GM21526 (cell line): ENCODE measurements at regions not wholly inside any gene's neighbourhood (a gene's known extent, or its start where the extent isn't known, plus 50 kb on each side); places are given as distances from the start of the nearest gene placed in this dataset.
"Not testable (repeated sequence)": the region's sequence is repeated elsewhere in the genome, so short reads cannot be mapped to it uniquely, and the experiment has no call there.

Experiments used
- ATAC-seq: cut with Tn5 transposase; IDR thresholded peaks from one replicate; pipeline ENCODE4 v1.9.1; 2021; ENCODE audit warnings: moderate library complexity; ENCODE audit not compliant: unreplicated experiment, low FRiP score

DNA sequence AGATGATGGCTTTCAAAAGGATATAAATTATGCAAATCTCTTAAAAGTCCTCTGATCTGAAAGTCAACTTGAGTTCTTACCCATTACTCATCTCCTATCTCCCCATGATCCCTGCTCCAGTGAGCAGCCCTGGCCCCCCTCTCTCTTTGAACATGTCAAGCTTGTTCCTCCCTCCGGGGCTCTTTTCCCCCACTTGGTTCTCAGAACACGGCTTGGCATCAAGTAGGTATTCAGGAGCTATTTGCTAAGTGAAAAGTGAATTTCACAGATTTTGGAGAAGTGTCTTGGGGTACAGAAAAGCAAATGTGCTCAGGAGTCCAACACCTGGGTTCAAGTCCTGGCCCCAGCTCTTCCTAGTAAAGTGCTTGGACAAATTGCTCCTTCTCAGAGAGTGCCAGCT, 98.3 kb upstream of the CTBP2 start:
- no peak for ATAC-seq

DNA sequence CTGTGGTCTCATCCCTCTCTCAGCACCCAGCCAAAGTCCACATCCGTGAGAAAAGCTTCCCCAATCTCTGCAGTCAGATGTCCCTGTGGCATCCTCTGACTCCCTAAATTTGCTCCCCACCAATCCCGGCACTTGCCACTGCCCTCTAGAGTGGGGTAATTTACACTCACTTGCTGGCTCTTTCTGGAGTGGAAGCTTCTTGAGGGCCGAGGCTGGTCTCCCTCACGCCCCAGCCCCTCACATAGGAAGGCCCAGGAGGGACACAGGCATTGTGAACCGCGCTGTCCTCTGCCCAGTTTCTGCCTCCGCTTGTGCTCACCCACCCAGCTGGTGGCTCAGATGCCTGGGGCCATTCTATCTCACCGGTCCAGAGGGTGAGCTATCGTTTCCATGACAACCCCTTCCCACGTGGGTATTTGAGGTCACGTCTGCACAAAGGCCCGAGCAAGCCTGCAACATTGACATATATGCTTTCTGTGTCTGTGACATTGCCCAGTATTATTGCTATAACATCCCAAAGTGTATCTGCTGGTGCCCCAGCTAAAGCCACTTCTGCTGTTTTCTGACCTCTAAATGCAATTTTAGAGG, 97.3 kb upstream of the CTBP2 start:
- no peak for ATAC-seq

DNA sequence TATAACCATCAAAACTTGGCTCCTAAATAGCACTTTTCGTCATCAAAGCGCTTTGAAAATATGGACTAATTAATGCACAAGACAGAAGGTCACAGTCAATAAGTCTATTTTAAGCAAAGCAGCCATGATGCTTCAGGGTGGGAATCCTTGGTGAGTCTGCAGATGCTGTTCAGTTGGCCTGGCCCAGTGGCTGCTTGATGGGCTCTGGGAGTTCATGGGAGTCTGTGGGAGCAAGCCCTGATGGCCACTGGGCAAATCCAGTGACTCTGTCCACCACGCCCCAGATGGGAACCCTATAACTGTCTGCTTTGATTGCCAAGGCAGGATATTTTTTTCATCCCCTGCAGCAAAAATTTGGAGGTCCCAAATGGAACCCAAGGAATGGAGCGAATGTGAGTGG, 95.7 kb upstream of the CTBP2 start:
- no peak for ATAC-seq

DNA sequence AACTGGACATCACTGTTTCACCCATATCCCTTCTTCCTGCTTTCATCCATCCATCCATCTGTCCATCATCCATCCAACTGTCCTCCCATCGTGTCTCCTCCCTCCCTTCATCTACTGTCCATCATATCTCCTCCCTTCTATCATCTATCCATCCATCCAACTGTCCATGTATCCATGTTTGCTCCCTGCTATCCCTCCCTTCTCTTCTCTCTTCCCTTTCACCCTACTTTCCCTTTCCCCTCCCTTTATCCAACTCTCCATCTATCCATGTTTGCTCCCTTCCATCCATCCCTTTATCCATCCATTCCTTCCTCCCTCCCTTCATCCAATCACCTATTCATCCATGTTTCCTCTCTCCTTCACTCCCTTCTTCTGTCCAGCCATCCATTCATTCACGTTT, 92.6 kb upstream of the CTBP2 start:
- no peak for ATAC-seq

DNA sequence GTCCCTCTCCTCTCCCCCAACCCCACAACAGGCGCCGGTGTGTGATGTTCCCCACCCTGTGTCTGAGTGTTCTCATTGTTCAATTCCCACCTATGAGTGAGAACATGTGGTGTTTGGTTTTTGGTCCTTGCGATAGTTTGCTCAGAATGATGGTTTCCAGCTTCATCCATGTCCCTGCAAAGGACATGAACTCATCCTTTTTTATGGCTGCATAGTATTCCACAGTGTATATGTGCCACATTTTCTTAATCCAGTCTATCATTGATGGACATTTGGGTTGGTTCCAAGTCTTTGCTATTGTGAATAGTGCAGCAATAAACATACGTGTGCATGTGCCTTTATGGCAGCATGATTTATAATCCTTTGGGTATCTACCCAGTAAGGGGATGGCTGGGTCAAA, 90.5 kb upstream of the CTBP2 start:
- ATAC-seq: not testable (repeated sequence)

DNA sequence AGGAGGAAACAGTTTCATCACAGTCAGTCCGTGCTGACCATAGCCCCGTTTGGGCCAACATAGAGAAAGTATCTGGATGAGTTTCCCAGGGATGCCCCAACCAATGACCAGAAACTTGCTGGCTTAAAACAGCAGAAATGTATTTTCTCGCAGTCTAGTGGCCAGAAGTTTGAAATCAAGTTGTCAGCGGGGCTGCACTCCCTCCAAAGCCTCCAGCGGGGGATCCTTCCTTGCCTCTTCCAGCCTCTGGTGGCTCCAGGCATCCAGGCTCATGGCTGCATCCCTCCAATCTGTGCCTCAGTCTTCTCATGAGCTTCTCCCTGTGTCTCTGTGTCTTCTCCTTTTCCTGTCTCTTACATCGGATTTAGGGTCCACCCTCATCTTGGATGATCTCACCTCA, 89.6 kb upstream of the CTBP2 start:
- no peak for ATAC-seq

DNA sequence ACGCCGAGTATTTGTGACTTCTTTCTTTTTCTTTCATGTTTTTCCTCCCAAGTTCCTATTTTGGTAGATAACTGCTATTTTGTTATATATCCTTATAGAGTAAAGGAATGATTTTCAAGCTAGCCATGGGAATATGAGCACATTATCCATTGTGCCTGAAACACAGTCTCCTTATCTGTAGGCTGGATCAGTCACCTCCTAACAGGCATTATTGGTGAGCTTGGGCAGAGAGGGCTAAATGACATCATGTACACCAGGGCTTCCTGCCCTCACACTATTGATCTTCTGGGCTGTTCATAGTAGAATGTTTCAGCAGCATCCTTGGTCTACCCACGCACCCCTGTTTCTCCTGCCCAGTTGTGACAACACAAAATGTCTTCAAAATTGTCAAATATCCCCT, 88.1 kb upstream of the CTBP2 start:
- ATAC-seq: no peak

DNA sequence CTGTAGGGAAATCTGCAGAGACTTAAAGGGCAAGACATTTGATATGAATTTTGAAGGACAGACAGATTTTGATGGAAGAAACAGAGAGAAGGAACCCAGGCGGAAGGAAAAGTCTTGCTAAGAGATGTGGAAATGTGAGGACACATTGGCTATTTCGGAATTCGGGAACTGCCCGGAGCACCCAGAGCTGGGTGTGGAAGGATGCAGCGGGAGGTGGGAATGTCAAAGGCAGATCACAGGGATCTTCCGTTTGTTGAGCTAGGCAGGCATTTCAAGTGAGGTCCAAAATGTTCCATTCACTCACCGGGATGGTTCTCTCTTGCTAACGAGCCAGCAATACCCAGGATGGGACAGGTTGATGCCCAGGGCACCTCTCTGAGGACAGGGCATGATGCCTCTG, 87.2 kb upstream of the CTBP2 start:
- ATAC-seq: no peak

DNA sequence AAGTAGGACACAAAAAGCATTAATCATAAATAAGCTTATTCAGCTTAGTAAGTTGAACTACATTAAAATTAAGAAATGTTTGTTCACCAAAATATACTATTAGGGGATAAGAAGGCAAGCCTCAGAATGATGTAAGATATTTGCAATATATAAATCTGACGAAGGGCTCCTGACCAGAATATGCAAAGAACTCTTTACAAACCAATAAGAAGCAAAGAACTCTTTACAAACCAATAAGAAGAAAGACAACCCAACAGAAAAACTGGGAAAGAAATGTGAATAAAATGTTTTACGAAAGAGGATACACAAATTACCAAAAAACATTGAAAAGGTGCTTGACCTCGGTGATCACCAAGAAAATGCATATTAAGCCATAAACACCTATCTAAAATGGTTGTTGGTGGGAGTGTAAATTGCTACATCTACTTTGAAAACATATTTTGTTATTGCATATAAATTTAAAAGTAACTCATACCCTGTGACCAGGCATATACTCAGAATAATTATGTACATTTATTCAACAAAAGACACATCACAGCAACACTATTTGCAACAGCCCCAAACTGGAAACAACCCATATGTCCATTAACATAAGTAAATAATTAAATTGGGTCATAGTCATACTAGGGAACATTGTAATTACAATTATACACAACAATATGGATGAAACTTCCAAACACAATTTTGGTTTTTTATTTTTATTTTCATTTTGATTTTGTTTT, 83.3 kb upstream of the CTBP2 start:
- no peak for ATAC-seq

DNA sequence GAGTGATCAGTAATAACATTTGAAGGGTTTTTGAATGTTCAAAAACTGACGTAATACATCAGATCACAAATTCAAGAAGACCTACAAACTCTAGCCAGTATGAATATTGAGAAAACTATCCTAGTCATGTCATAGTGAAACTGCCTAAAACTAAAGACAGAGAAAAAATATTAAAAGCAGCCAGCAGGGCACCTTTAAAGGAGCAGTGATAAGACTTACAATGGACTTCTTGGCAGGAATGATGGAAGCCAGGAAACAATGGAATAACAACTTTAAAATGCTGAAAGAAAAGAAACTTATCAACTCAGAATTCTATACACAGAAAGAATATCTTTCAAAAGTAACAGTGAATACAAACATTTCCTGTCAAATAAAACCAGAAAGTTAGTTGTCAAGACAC, 78.3 kb upstream of the CTBP2 start:
- no peak for ATAC-seq

DNA sequence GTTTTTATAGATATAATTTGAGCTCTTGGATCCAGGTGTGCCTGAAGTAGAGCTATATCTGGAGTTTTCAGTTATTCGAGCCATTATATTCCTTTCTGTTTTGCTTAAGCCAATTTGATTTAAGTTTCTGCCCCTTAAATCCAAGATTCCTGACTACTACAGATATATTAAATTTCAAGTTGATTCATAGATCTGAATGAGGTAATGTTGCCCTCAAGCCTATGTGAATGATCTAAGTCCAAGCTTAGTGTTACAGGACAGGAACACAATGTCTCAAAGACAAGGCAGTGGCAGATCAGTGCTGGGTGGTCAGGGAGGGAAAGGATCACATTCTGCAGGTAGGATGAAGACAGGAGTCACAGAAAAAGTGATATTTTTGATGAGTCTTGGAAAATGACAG, 75.7 kb upstream of the CTBP2 start:
- no peak for ATAC-seq

DNA sequence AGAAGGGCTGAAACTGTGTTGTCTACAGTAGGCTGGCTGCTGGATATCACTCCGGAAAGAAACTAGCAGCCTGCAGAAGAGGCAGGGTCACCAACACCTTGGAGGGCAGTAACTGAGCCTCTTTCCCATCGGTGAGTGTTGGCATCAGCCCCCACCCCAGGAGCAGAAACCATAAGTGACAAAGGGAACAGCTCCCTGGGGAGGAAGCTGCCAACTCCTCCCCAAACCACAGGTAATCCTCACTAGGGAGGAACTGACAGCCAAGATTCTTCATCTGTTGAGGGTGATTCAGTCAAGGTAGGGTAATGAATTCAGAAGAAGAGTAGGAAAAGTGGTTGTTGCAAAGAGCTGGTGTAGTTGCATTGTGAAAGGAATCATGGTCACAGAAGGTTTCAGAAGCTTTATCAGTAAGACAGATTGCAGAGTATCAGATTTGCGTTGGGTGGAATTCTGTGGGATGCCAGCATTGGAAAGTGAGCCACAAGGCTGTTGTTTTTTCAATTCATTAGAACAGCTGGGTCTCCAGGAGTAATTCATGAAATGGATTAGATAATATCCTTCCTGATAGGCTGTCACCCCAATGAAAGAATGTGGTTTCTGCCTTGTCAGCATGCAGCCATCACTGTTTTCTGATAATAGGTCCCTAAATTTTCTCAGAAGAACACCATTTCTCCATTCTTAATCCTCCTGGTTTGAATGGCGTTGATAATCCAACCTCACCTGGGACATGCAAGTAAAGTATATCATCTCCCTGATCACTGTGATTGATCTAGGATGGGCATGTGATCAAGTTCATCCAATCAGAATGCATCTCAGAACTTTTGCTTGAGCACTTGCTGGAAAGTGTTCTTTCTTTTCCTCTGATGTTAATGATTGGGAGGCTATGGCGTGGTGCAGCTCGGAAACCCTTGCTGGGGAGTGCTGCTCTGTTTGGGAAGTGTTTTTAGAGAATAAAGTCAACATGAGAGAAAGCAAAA, 75.0 kb upstream of the CTBP2 start:
- no peak for ATAC-seq

DNA sequence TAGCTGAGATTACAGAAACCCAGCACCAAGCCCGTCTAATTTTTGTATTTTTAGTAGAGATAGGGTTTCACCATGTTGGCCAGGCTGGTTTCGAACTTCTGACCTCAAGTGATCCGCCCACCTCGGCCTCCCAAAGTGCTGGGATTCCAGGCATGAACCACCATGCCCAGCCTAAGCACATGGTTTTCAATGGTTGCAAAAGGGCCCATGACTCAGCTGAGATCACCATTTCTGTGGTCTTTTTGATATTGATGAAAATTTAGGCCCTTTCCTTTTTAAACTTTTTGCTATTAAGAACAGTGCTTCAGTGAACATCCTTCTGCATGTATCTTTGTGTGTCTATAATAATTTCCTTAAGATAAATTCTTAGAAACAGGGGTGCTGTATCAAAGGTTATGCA, 74.2 kb upstream of the CTBP2 start:
- not testable (repeated sequence) for ATAC-seq

DNA sequence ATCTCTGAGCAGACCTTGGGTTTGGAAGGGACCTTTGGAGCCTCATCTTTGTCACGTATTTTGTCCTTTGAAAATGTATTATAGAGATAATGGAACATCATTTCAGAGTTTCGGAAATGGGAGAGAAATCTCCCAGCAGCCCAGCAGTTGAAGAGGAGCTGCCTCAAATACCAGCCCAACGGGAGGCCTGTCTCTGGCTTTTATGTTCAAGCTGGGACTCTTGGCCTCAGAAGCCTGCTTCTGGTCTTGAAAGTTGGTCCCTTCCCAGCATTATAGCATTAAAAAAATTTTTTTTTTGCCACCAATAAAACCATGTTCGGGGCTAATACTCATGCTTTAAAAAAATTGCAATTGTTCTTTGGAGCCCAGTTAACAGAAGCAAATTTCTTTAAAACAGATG, 73.4 kb upstream of the CTBP2 start:
- ATAC-seq: no peak

DNA sequence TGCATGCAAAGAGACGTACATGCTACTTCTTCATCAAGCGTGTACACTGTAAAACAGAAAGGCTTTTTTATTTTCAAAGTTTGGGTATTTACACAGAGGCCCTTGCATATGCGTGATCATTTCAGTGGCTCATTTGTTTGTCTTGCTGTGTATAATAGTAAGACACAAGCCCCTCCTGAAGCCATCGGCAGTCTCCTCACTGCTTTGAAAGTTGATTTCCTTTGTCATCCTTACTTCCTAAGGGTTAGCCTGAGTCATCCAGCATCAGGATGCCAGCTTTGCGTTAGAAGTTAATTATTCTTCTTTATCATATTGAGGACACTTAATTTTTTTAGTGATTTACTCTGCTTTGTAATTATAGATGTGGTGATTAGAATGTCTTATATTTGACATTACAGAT, 72.5 kb upstream of the CTBP2 start:
- ATAC-seq: no peak

DNA sequence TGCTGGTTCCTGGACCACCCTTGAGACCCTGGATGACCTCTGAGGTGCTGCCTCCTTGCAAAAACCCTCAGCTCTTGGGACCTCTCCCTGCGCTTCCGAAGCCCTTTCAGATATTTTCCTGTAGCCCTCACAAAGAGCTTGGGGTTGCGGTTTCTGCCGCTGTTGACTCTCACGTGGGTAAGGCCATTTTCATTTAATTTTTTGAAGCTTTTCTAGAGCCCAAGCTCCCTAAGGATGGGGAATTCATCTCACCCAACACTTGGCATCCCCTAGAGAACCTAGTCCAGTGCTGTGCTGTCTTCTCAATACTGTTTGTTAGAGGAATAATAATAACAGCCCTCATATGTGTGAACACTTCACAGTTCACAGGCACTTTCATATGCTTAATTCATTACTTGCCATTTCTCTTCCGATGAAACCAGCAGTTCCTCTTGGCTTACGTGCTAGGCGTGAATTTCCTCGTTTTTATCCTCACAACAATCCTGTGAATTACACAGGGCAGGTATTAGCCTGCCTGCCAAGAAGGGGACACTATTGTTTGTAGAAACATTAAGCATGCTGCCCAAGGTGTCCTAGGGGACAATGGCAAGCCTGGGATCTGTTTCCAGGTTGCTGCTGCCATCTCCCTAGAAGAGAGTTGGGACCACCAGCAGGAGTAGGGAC, 71.6 kb upstream of the CTBP2 start:
- no peak for ATAC-seq

DNA sequence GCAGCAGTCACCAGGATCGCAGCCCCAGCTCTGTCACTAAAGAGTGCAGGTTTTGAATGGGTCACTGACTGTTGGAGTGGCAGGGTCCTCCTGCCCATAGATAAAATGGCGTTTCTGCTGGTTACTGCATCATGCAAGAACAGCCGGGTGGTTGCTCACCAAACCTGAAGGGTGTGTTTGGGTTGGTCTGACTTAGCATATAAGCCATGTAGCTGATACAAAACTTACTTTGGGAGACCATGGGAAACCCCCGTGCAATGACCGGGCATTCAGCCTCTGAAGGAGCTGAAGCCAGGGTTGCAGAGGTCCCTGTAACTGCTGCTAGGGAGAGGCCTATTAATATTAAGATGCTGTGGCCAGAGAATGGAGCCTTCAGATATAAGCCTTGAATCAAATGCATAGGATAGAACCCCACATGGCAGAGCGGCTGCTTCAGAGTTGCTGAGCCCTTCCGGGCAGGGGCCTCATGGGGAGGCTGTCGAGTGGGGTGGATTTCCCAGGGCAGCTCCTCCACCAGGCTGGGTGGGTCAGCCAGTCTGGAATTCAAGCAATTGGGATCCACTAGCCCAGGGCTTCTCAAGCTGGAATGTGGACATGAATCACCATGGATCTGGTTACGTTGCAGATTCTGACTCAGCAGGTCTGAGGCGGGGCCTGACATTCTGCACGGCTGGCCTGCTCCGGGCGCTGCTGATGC, 70.9 kb upstream of the CTBP2 start:
- no peak for ATAC-seq

DNA sequence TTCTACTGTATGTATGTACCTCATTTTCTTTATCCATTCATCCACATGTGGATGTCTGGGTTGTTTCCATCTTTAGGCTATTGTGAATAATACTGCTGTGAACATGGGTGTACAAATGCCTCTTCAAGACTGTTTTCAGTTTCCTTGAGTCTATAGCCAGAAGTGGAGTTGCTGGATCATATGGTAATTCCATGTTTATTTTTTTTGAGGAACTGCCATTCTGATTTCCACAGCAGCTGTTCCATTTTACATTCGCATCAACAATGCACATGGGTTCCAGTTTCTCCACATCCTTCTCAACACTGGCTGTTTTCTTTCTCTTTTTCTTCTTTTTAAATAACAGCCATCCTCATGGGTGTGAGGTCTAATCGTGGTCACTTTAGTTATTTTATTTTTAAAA, 69.9 kb upstream of the CTBP2 start:
- no peak for ATAC-seq

DNA sequence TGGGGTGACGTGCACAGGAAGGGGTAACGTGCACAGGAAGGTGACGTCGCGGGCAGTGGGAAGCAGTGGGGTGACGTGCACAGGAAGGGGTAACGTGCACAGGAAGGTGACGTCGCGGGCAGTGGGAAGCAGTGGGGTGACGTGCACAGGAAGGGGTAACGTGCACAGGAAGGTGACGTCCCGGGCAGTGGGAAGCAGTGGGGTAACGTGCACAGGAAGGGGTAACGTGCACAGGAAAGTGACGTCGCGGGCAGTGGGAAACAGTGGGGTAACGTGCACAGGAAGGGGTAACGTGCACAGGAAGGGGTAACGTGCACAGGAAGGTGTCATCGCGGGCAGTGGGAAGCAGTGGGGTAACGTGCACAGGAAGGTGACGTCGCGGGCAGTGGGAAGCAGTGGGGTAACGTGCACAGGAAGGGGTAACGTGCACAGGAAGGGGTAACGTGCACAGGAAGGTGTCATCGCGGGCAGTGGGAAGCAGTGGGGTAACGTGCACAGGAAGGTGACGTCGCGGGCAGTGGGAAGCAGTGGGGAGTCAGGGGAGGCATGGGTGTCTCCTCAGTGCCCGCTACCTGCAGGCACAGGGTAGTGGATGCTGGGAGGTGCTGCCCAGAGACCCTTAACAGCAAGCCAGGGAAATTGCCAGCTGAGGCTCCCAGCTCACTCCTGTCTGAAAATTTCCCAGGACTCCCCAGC, 68.0 kb upstream of the CTBP2 start:
- not testable (repeated sequence) for ATAC-seq

DNA sequence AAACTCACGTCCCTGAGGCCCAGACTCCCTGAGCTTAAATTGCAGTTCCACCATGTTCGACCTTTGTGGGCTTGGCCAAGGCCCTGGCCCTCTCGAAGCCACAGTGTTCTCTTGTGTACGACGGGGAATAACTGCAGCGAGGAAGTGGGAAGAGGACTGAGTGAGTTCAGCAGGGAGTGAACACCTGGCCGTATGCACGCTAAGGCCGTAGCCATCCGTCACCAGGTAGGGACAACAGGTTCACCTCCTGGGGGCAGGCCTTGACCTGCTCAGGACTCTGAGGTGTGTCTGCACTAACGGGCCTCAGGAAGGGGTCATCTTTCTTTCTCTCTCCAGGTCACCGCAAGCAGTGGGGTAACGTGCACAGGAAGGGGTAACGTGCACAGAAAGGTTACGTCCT, 67.2 kb upstream of the CTBP2 start:
- no peak for ATAC-seq
